ENCODE measurements at regions not wholly inside any gene's neighbourhood (a gene's known extent, or its start where the extent isn't known, plus 50 kb on each side); places are given as distances from the start of the nearest gene placed in this dataset.

- DNase-seq = no peak
- no peaks in the 10 kb centered on the region for H3K27me3 ChIP-seq (replicated peaks in 1 of 7)
- H3K4me3 ChIP-seq = no peak overlapping the region
- TF ChIP-seq CTCF (IDR thresholded peaks at IDR 0.05 in 8 of 11, conservative IDR thresholded peaks at IDR 0.05 in 3 of 11) = no peak
- no peak for TF ChIP-seq POLR2A (IDR thresholded peaks at IDR 0.05)
- TF ChIP-seq POLR2AphosphoS5 (IDR thresholded peaks at IDR 0.05) = no peak
- no peak overlapping the region for H3K27ac ChIP-seq
- no peaks in the 10 kb centered on the region for H3K9me3 ChIP-seq
- H3K36me3 ChIP-seq = no peaks in the 10 kb centered on the region
- intact Hi-C loops (cut with DNase I; ENCODE audit: low total_unique reads) = no loop called here
- no peaks in the 10 kb centered on the region for H3K4me1 ChIP-seq
- 76 to 89% (median 79%) methylated on average over 2 of the region's 2 CpGs for WGBS, 5 donors
Observed at GRCh38 chr10:4094751-4095150, 309.7 kb upstream of the KLF6 start.

- TF ChIP-seq POLR2AphosphoS5 (IDR thresholded peaks at IDR 0.05) = no peak
- TF ChIP-seq POLR2A (IDR thresholded peaks at IDR 0.05) = no peak
- TF ChIP-seq CTCF (IDR thresholded peaks at IDR 0.05 in 8 of 11, conservative IDR thresholded peaks at IDR 0.05 in 3 of 11) = no peak
- Histone ChIP-seq H3K27me3 (replicated peaks in 1 of 7) (no peaks in the 10 kb centered on the region), H3K36me3 (no peaks in the 10 kb centered on the region), H3K4me1 (no peaks in the 10 kb centered on the region), H3K27ac (no peak overlapping the region), H3K9me3 (no peaks in the 10 kb centered on the region), H3K4me3 (no peak overlapping the region)
- 67 to 89% (median 87%) methylated on average over 5 of the region's 5 CpGs for WGBS, 5 donors
- intact Hi-C loops (cut with DNase I; ENCODE audit: low total_unique reads) = no loop called here
- no peak for DNase-seq
Observed at GRCh38 chr10:4093438-4093837, 308.4 kb upstream of the KLF6 start.

GRCh38 chr10:4088354-4089066, 303.5 kb upstream of the KLF6 start:
- no peaks in the 10 kb centered on the region for H3K27me3 ChIP-seq (replicated peaks in 1 of 7)
- peaks cover 0 to 10% (median 3%) of the 10 kb centered on the region in 6 donors for H3K4me1 ChIP-seq
- no peak for DNase-seq
- H3K27ac ChIP-seq = no peak overlapping the region
- H3K4me3 ChIP-seq = no peak overlapping the region
- WGBS, 5 donors = 89 to 93% (median 92%) methylated on average over 14 of the region's 14 CpGs
- TF ChIP-seq POLR2AphosphoS5 (IDR thresholded peaks at IDR 0.05) (no peak), CTCF (IDR thresholded peaks at IDR 0.05 in 8 of 11, conservative IDR thresholded peaks at IDR 0.05 in 3 of 11) (no peak), POLR2A (IDR thresholded peaks at IDR 0.05) (no peak)
- intact Hi-C loops (cut with DNase I; ENCODE audit: low total_unique reads) = no loop called here
- H3K9me3 ChIP-seq = no peaks in the 10 kb centered on the region
- no peaks in the 10 kb centered on the region for H3K36me3 ChIP-seq

- Histone ChIP-seq H3K36me3 (no peaks in the 10 kb centered on the region), H3K4me3 (no peak overlapping the region), H3K9me3 (no peaks in the 10 kb centered on the region), H3K27me3 (replicated peaks in 1 of 7) (no peaks in the 10 kb centered on the region), H3K4me1 (peaks cover under 1 to 29% (median 20%) of the 10 kb centered on the region in 6 donors), H3K27ac (peak overlapping the region in 5 of 8 donors; percentile 4 to 75 (median 44))
- WGBS, 5 donors = 65 to 78% (median 68%) methylated on average over 14 of the region's 14 CpGs
- intact Hi-C loops (cut with DNase I; ENCODE audit: low total_unique reads) = no loop called here
- TF ChIP-seq POLR2AphosphoS5 (IDR thresholded peaks at IDR 0.05) (no peak), CTCF (IDR thresholded peaks at IDR 0.05 in 8 of 11, conservative IDR thresholded peaks at IDR 0.05 in 3 of 11) (no peak), POLR2A (IDR thresholded peaks at IDR 0.05) (no peak)
- no peak for DNase-seq
Observed at GRCh38 chr10:4086131-4086898, 301.3 kb upstream of the KLF6 start.
